GM10266 (cell line): ENCODE measurements at regions not wholly inside any gene's neighbourhood (a gene's known extent, or its start where the extent isn't known, plus 50 kb on each side); places are given as distances from the start of the nearest gene placed in this dataset.

Experiments
- DNase-seq: peaks from one replicate; pipeline ENCODE4 v3.0.0; 2012; ENCODE audit errors: extremely low spot score
- TF ChIP-seq, protein P1 (sequence below): IDR thresholded peaks from 2 replicates; pipeline ENCODE4 v1.5.1; 2012; ENCODE audit warnings: mild to moderate bottlenecking, low read depth; ENCODE audit not compliant: control insufficient read depth, insufficient read depth; ENCODE audit errors: missing control alignments

DNA sequence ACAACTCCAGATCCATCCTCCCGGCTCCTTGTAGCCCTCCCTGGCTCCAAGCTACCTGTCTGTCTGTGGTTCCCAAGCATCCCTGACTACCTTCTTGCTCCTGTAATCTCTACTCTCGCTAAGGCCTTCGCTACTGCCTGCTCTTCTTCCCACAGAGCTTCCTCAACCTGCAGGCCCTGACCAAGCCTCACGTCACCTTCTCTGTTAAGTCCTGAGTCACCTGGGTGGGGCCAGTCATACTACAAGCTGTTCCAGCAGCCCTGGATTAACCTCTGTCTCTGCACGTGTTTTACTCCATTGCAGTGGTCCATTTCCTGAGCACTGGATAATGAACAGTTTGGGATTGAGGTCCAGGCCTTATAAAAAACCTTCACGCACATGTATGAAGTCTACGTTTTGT, 770.7 kb downstream of the BCL11B start:
- TF ChIP-seq, protein P1, sequence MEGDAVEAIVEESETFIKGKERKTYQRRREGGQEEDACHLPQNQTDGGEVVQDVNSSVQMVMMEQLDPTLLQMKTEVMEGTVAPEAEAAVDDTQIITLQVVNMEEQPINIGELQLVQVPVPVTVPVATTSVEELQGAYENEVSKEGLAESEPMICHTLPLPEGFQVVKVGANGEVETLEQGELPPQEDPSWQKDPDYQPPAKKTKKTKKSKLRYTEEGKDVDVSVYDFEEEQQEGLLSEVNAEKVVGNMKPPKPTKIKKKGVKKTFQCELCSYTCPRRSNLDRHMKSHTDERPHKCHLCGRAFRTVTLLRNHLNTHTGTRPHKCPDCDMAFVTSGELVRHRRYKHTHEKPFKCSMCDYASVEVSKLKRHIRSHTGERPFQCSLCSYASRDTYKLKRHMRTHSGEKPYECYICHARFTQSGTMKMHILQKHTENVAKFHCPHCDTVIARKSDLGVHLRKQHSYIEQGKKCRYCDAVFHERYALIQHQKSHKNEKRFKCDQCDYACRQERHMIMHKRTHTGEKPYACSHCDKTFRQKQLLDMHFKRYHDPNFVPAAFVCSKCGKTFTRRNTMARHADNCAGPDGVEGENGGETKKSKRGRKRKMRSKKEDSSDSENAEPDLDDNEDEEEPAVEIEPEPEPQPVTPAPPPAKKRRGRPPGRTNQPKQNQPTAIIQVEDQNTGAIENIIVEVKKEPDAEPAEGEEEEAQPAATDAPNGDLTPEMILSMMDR: no peak
- no peak for DNase-seq

DNA sequence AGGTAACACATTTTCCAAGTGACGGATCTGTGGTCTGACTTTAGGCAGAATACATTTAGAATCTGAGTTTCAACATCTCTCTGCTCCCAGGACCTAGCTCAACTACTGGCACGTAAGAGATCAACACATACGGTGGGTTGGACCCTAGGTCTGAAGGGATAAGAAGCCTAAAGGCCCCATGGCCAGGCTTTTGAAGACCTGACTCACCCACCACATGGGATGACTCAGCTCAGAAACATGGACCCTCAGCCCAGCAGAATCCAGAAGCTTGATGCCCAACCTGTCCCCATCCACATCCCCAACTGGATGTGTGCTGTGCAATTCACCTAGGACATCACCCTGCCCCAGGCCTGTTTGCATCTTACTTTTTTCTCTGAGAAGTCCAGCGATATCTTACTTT, 770.2 kb downstream of the BCL11B start:
- TF ChIP-seq, protein P1: no peak
- no peak for DNase-seq

DNA sequence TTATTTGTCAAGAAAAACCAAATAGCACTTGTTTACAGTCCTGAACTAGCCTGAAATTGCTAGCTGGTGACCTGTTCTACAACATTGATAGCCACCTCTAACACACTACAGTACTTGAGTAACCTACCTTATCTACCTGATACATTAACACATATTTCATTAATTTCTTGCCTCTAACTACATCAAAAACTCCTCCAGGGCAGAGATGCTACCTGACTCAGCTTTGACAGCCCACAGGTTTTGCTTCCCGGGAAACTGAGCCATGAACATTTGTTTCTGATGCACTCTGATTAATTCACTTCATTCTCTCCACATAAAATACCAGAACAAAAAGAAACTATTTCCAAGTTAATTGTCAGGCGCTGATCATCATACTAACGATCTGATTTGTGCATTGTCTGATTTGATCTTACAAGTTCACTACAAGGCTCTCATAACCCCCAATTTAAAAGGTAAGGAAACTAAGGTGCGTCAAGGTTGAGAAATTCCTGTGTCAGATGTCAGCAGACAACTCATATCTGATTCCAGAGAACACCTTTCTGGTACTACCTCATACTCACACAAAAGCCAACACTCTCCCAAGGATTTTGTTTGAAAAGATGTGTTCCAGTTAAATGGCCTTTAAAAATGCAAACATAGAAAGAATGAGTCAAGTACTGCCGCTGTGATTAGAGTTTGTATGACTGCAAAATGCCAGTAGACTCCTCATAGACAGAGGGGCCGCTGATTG, 768.7 kb downstream of the BCL11B start:
- TF ChIP-seq, protein P1: no peak
- no peak for DNase-seq

DNA sequence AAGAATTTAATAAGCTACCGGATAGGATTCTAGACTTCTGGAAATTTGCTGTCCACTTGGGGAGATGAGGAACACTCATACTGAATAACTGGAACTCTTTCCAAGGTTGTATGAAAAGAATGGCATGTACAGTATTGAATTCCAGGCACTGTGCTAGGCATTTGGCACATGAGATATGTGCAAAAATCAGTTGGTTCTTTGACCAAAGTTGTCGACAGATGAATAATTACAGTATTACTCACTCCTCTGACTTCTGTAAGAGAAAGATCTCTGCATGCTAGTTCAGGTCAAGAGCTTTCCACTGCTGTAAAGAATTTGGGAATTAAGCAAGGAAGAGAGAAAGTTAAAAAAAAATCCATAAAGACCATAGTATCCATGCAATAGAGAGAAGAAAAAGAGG, 764.7 kb downstream of the BCL11B start:
- TF ChIP-seq, protein P1: no peak
- no peak for DNase-seq

DNA sequence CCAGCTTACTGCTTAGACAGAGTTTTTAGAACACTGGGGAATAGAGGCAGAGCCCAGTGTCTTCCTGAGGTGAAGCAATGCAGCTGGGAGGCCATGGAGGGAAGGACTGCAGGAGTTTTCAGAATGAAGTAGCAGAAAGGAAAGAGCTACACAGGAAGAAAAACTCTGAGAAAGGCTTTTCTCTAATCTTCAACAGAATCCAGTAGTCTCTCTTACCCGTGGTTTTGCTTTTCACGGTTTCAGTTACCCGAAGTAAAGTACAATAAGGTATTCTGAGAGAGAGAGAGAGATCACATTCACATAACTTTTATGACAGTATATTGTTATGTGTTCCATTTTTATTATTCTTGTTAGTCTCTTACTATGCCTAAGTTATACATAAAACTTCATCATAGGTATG, 761.6 kb downstream of the BCL11B start:
- TF ChIP-seq, protein P1: no peak
- no peak for DNase-seq

DNA sequence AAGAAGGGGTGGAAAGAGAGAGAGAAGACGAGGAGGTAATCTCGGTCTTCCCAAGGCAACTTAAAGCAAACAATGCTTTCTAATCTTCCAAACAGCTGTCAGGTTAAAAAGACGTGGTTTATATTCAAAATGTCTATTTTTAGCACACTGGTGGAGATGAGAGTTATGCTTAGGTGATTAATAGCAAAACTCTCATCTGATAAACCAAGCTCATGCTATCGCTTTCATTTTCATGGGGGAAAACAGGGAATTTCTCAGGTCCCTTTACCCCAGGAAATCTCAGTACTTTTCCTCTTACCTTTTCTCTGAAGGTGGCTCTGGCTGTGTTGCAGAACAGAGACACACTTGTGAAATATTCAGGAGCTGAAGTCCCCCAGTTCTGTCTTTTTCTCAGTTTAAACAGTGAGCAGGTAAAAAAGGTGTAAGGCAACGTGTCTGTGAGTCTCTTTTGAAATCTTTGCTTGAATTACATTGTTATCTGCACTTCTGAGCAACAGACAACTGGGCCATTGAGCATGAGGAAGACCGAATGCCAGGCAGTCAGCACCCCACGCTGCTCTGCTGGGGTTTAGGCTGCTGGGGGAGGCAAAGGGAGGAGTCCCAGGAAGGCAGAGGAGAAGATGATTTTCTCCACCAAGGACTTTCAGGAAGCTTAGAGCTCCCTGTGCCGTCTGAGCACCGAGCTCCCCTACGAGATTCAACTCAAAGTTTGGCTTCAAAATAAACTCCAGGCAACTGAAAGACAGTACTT, 759.3 kb downstream of the BCL11B start:
- DNase-seq: no peak
- TF ChIP-seq, protein P1: no peak

DNA sequence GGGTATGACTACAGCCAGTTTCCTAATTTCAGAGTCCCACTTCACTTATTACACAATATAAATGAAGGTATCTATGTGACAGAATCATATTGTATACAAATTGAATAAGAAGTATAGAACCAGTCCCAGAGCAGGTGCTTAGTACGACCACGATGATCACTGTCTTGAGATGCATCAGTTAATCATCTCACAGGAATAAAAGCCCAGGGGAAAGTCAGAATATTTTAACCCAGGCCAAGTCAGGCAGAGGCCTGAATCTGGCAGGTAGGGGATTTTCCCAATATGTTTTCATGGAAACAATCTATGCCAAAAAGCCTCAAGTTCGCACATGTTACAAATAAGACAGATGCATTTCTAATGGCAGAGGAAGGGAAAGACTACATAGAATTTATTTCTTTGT, 758.4 kb downstream of the BCL11B start:
- DNase-seq: no peak
- TF ChIP-seq, protein P1: no peak
